ENCODE measurements at regions not wholly inside any gene's neighbourhood (a gene's known extent, or its start where the extent isn't known, plus 50 kb on each side); places are given as distances from the start of the nearest gene placed in this dataset.
"Not testable (repeated sequence)": the region's sequence is repeated elsewhere in the genome, so short reads cannot be mapped to it uniquely, and the experiment has no call there.

GRCh38 chr13:111629926-111630325 lies 309.5 kb downstream of the TEX29 start (continued):
- TF ChIP-seq, protein P1, sequence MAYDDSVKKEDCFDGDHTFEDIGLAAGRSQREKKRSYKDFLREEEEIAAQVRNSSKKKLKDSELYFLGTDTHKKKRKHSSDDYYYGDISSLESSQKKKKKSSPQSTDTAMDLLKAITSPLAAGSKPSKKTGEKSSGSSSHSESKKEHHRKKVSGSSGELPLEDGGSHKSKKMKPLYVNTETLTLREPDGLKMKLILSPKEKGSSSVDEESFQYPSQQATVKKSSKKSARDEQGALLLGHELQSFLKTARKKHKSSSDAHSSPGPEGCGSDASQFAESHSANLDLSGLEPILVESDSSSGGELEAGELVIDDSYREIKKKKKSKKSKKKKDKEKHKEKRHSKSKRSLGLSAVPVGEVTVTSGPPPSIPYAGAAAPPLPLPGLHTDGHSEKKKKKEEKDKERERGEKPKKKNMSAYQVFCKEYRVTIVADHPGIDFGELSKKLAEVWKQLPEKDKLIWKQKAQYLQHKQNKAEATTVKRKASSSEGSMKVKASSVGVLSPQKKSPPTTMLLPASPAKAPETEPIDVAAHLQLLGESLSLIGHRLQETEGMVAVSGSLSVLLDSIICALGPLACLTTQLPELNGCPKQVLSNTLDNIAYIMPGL (CRISPR knock-in tag; IDR thresholded peaks at IDR 0.05) = no peak
- TF ChIP-seq, protein P2, sequence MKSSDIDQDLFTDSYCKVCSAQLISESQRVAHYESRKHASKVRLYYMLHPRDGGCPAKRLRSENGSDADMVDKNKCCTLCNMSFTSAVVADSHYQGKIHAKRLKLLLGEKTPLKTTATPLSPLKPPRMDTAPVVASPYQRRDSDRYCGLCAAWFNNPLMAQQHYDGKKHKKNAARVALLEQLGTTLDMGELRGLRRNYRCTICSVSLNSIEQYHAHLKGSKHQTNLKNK (CRISPR knock-in tag; IDR thresholded peaks at IDR 0.05) = no peak
- TF ChIP-seq GTF2I (CRISPR knock-in tag; conservative IDR thresholded peaks at IDR 0.05) (no peak), JUN (CRISPR knock-in tag; IDR thresholded peaks at IDR 0.05) (no peak), AFF4 (CRISPR knock-in tag; IDR thresholded peaks at IDR 0.05; ENCODE audit: borderline replicate concordance) (no peak)
- TF ChIP-seq, protein P3, sequence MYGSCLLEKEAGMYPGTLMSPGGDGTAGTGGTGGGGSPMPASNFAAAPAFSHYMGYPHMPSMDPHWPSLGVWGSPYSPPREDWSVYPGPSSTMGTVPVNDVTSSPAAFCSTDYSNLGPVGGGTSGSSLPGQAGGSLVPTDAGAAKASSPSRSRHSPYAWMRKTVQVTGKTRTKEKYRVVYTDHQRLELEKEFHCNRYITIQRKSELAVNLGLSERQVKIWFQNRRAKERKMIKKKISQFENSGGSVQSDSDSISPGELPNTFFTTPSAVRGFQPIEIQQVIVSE (CRISPR knock-in tag; IDR thresholded peaks at IDR 0.05; ENCODE audit: borderline replicate concordance) = no peak

DNA sequence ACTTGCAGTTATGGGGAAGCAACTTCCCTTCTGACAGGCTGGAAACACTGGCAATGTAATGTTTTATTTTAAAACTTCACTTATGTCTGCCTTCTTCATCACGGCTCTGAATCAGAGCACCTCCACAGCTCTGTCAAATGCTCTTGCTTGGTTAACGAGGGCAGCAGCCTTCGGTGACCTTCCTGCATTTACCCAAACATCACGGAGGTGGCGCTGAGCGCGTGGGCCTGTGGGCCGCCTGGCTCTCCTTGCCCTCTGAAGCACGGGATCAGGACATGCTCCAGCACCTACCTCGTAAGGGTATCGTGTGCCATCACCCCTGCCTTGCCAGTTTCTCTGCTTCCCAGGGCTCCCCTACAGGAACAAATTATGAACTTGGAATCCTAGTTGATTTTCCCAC lies 310.0 kb downstream of the TEX29 start:
- TF ChIP-seq EMX1 (CRISPR knock-in tag; IDR thresholded peaks at IDR 0.05) (no peak), ATF2 (CRISPR knock-in tag; IDR thresholded peaks at IDR 0.05; ENCODE audit: borderline replicate concordance, low read depth) (no peak), ATF3 (CRISPR knock-in tag; conservative IDR thresholded peaks at IDR 0.05) (no peak), GRHL2 (CRISPR knock-in tag; IDR thresholded peaks at IDR 0.05; ENCODE audit: insufficient replicate concordance, severe bottlenecking) (no peak)
- TF ChIP-seq, protein P4, sequence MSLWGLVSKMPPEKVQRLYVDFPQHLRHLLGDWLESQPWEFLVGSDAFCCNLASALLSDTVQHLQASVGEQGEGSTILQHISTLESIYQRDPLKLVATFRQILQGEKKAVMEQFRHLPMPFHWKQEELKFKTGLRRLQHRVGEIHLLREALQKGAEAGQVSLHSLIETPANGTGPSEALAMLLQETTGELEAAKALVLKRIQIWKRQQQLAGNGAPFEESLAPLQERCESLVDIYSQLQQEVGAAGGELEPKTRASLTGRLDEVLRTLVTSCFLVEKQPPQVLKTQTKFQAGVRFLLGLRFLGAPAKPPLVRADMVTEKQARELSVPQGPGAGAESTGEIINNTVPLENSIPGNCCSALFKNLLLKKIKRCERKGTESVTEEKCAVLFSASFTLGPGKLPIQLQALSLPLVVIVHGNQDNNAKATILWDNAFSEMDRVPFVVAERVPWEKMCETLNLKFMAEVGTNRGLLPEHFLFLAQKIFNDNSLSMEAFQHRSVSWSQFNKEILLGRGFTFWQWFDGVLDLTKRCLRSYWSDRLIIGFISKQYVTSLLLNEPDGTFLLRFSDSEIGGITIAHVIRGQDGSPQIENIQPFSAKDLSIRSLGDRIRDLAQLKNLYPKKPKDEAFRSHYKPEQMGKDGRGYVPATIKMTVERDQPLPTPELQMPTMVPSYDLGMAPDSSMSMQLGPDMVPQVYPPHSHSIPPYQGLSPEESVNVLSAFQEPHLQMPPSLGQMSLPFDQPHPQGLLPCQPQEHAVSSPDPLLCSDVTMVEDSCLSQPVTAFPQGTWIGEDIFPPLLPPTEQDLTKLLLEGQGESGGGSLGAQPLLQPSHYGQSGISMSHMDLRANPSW (CRISPR knock-in tag; conservative IDR thresholded peaks at IDR 0.05; ENCODE audit: low read depth) = no peak
- Mint-ChIP-seq H3K27ac (no peak overlapping the region), H3K4me3 (no peak overlapping the region), H3K9me3 (no peaks in the 10 kb centered on the region), H3K4me1 (peaks cover 40% of the 10 kb centered on the region), H3K27me3 (ENCODE audit: low read depth) (peaks cover 2% of the 10 kb centered on the region; the same call in 1 of the 2 replicates), H3K36me3 (no peaks in the 10 kb centered on the region)
- CTCF ChIA-PET = interaction anchor here (0.6 to 1.8 kb wide), 6 partner anchors 9 to 814 kb away, joined by 3 to 16 read pairs (median 4); no protein-coding TSS in a partner anchor
- DNase-seq (ENCODE audit: low spot score) = peak; percentile 52
- POLR2A ChIA-PET = no interaction called here
- peak; percentile 38 for ATAC-seq

GRCh38 chr13:111631271-111631670 lies 310.8 kb downstream of the TEX29 start:
- ATAC-seq = not testable (repeated sequence)
- CTCF ChIA-PET = interaction anchor here (1.3 to 1.8 kb wide), 2 partner anchors 27 to 126 kb away, joined by 4 to 16 read pairs; no protein-coding TSS in a partner anchor

More at GRCh38 chr13:111631271-111631670, 310.8 kb downstream of the TEX29 start:
- H3K4me1 Mint-ChIP-seq = peaks cover 43% of the 10 kb centered on the region
- H3K36me3 Mint-ChIP-seq; H3K27ac Mint-ChIP-seq; H3K4me3 Mint-ChIP-seq; DNase-seq (ENCODE audit: low spot score); H3K9me3 Mint-ChIP-seq; POLR2A ChIA-PET; H3K27me3 Mint-ChIP-seq (ENCODE audit: low read depth): not testable (repeated sequence)

All from WTC11 (cell line).